ENCODE measurements at regions not wholly inside any gene's neighbourhood (a gene's known extent, or its start where the extent isn't known, plus 50 kb on each side); places are given as distances from the start of the nearest gene placed in this dataset.

DNA sequence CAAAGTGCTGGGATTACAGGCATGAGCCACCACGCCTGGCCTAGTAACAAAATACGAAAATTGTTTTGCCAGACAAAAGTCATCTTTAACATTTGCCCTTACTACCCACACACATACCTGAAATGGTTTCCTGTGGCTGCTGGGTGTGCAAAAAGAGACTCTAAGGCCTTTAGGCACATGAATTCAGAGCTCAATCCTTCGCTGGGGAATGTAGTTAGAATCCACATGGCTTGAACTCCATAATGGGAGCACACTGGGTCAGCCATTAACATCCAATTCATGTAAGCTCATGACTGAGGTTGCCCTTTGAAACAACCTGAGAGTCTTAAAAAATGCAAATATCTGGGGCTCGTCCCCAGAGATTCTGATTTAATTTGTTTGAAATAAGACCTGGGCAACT is 87.8 kb downstream of the HPGD start:
- no peaks in the 10 kb centered on the region for H3K9me3 ChIP-seq
- H3K4me3 ChIP-seq: no peak overlapping the region
- TF ChIP-seq POLR2A (IDR thresholded peaks at IDR 0.05): no peak
- TF ChIP-seq, protein P1, sequence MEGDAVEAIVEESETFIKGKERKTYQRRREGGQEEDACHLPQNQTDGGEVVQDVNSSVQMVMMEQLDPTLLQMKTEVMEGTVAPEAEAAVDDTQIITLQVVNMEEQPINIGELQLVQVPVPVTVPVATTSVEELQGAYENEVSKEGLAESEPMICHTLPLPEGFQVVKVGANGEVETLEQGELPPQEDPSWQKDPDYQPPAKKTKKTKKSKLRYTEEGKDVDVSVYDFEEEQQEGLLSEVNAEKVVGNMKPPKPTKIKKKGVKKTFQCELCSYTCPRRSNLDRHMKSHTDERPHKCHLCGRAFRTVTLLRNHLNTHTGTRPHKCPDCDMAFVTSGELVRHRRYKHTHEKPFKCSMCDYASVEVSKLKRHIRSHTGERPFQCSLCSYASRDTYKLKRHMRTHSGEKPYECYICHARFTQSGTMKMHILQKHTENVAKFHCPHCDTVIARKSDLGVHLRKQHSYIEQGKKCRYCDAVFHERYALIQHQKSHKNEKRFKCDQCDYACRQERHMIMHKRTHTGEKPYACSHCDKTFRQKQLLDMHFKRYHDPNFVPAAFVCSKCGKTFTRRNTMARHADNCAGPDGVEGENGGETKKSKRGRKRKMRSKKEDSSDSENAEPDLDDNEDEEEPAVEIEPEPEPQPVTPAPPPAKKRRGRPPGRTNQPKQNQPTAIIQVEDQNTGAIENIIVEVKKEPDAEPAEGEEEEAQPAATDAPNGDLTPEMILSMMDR (IDR thresholded peaks at IDR 0.05): no peak
- 76% methylated on average over 4 of the region's 4 CpGs for WGBS (ENCODE audit: insufficient coverage, low coverage, low lambda C conversion rate, missing lambda C conversion rate)
- no peak for DNase-seq
- no peaks in the 10 kb centered on the region for H3K4me1 ChIP-seq
- intact Hi-C loops (cut with DNase I): no loop called here
- no peaks in the 10 kb centered on the region for H3K27me3 ChIP-seq
- ATAC-seq: no peak
- no peaks in the 10 kb centered on the region for H3K36me3 ChIP-seq
- H3K27ac ChIP-seq: no peak overlapping the region

- ATAC-seq (no peak), DNase-seq (no peak)
- WGBS (ENCODE audit: insufficient coverage, low coverage, low lambda C conversion rate, missing lambda C conversion rate): 56% methylated on average over 4 of the region's 4 CpGs
- TF ChIP-seq, protein P1 (IDR thresholded peaks at IDR 0.05): no peak
- TF ChIP-seq POLR2A (IDR thresholded peaks at IDR 0.05): no peak
- Histone ChIP-seq H3K27me3 (no peaks in the 10 kb centered on the region), H3K27ac (no peak overlapping the region), H3K4me1 (no peaks in the 10 kb centered on the region), H3K9me3 (no peaks in the 10 kb centered on the region), H3K4me3 (no peak overlapping the region), H3K36me3 (no peaks in the 10 kb centered on the region)
- intact Hi-C loops (cut with DNase I): no loop called here
Observed at GRCh38 chr4:174430576-174430975, 91.7 kb downstream of the HPGD start.

DNA sequence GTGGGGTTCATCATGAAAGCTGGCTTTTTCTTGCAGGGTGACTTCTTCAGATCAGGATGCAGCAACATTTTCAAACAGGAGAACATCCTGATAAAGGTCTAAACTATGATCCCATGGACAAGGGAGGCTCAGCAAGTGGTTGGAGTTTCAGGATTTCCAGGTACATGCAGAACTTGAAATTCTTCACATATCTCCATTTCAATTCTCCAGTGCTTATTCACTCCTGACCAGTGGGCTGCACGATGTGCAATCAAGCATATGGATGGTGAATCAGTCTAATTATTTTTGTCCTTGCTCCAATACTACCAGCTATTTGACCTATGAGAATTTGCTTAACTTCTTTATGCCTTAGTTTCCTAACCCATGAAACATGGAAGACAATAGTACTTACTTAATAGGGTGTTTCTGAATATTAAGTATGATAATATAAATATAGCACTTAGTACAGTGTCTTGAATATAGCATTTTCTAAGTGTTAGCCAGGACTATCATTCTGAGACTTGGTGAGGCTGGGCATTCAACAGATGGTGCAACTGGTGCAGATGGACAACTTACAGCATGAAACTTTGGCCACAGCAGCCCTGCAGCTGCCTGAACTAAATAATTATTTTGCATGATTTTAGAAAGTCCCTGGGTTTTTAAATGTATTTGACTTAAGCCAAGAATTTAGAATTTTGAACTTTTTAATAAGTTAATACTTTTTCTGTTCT is 92.4 kb downstream of the HPGD start:
- ATAC-seq (no peak), DNase-seq (no peak)
- Histone ChIP-seq H3K27me3 (no peaks in the 10 kb centered on the region), H3K36me3 (no peaks in the 10 kb centered on the region), H3K27ac (no peak overlapping the region), H3K4me1 (no peaks in the 10 kb centered on the region), H3K9me3 (no peaks in the 10 kb centered on the region), H3K4me3 (no peak overlapping the region)
- 89% methylated on average over 1 of the region's 1 CpG for WGBS (ENCODE audit: insufficient coverage, low coverage, low lambda C conversion rate, missing lambda C conversion rate)
- intact Hi-C loops (cut with DNase I): no loop called here
- TF ChIP-seq, protein P1 (IDR thresholded peaks at IDR 0.05): no peak
- TF ChIP-seq POLR2A (IDR thresholded peaks at IDR 0.05): no peak

DNA sequence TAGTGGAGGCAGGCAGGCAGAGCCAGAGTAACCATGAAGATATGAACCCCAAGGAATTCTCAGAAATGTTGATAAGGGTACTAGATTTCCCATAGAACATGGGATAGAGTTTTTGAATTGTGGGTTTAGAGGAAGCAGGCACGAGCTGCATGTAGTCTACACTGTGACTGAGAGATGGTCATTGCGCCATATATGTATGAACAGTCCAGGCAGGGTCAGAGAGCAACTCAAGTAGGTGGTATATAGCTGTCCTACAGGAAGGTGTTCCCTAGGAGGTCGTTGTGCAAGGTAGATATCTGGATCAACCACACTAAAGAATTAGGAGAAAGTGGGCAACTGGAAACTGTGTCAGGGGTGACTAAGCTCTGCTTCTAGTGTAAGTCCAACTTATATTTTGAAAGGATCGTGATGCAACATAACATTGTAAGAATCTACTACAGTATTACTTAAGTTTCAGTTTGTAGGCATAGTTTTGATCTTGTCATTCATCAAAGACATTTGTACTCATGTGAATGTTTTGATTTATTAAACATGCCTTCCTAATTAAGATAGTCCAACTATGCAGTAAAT is 94.6 kb downstream of the HPGD start:
- ATAC-seq: no peak
- H3K36me3 ChIP-seq: no peaks in the 10 kb centered on the region
- H3K27me3 ChIP-seq: no peaks in the 10 kb centered on the region
- no peak overlapping the region for H3K27ac ChIP-seq
- intact Hi-C loops (cut with DNase I): no loop called here
- no peak for DNase-seq
- 44% methylated on average over 4 of the region's 4 CpGs for WGBS (ENCODE audit: insufficient coverage, low coverage, low lambda C conversion rate, missing lambda C conversion rate)
- no peak overlapping the region for H3K4me3 ChIP-seq
- no peaks in the 10 kb centered on the region for H3K4me1 ChIP-seq
- TF ChIP-seq, protein P1 (IDR thresholded peaks at IDR 0.05): no peak
- no peak for TF ChIP-seq POLR2A (IDR thresholded peaks at IDR 0.05)
- H3K9me3 ChIP-seq: no peaks in the 10 kb centered on the region

Measured in right lobe of liver (tissue), 6 donors.